ENCODE measurements at regions not wholly inside any gene's neighbourhood (a gene's known extent, or its start where the extent isn't known, plus 50 kb on each side); places are given as distances from the start of the nearest gene placed in this dataset.

DNA sequence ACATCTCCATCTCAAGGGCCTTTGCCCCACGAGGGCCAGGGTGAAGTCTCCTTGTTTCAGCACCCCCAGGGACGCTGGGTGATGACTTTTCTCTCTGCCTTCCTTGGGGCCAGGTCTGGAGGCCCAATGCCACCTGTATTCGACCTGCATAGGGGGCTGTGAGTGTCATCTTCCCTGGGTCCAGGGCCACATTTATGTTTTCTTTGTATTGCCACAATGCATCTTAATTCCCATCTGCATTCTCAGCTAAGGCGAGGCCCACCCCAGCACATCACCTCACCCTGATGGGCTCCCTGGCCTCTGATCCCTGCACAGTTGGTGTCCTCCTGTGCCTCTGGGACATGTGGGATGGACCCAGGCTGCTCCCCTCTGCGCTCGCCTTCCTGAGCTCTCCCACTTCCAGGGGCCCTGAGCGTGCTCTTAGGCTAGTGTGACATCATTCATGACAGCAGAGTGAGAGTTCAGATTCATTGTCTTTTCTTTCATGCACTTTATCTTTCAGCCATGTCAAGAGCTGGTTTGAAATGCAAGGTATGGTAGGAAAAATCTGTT is 122.0 kb upstream of the COPS8 start:
- DNase-seq: no peak

DNA sequence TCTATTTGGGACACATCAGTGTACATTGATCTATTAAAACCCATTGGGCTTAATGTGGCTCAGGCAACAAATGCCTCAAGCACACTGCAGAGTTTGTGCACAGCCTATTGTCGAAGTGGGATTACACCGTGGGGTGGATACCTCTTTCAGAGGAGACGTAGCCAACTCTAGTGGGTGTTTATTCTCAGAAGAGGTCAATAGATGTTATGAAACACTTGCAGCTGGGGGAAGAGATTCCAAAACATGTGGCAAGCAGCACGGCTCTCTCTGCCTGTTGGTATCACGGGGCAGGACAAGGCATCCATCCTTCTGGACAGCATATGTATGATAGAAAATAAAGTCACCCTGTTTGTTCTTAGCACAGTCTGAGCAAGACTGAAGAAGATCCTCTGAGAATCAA is 121.4 kb upstream of the COPS8 start:
- DNase-seq: no peak

GRCh38 chr2:236965021-236965840 is 120.5 kb upstream of the COPS8 start:
- DNase-seq: no peak

DNA sequence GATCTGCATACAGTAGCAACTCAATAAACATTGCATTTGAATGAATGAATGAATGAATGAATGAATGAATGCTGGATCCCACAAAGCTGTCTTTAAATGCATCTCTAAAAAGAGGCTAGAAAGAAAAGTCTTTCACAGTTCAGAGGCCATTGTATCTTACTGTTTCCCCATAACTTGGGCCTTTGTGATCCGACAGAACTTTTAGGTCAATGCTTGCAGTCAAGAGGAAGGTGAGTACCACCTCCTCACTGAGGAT is 119.9 kb upstream of the COPS8 start:
- DNase-seq: no peak

- DNase-seq: no peak
Observed at GRCh38 chr2:236967499-236967783, 118.2 kb upstream of the COPS8 start.

GRCh38 chr2:236968101-236968879 is 117.4 kb upstream of the COPS8 start:
- no peak for DNase-seq

- no peak for DNase-seq
Observed at GRCh38 chr2:236968880-236969534, 116.7 kb upstream of the COPS8 start.

DNA sequence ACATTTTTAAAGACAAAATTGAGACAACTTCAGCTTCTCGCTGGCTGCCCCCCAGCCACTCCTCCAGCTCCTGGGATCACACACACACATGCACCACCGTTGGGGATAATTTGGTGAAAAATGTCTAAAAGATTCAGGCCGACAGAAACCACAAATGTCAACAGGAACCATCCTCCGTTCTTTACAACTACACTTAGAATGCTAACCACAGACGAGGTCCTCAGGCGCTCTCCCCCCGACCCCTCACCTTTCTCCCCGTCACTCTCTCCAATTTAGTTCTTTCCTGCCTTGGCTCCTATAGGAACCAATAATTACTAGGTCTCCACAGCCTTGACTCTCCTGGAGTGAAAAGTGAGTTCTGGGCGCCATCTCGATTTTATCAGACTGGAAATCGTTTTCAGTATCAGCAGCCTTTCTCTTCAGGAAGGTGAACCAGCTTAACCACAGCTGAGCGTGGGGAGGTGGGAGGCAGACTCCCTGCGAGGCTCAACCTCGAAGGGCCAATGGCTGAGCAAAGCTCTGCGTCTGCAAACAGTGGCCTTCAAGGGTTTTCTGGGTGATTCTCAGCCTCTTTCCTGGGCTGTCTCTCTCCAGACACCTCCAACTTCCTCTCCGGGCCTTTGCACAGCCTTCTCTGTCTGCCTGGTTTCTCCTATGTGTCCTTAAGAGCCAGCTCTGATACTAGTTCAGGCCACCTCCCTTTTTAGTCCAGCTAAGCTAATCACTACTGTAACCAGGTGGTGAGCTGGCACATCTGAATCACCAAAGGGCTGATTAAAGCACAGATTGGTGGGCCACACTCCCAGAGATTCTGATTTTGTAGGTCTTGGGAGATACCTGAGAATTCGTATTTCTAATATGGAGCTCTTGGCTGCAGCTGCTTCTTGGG is 115.7 kb upstream of the COPS8 start:
- DNase-seq: no peak

- no peak for DNase-seq
Observed at GRCh38 chr2:236970656-236971010, 115.1 kb upstream of the COPS8 start.

- DNase-seq: no peak
Observed at GRCh38 chr2:236971131-236971821, 114.4 kb upstream of the COPS8 start.

DNA sequence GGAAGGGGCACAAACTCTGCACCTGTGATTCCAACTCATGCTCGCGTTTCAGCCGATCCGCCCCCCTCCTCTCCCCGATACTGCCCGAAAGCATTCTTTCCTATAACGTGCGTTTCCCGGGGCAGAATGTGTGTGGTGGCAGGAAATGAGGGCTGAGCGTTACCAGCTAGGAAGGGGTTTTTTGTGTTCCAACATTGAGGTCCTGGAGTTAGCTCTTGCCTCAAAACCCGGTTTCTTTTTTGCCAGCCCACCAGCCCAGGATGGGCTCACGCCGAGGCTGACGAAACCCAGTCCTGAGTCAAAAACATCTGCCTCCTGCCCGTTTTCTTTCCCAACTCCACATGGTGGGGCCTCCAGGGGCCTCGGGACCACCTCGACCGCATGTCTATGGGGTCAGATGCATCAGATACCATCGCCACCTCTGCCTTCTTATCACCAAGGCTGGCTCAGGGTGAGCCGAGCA is 113.7 kb upstream of the COPS8 start:
- DNase-seq: no peak

DNA sequence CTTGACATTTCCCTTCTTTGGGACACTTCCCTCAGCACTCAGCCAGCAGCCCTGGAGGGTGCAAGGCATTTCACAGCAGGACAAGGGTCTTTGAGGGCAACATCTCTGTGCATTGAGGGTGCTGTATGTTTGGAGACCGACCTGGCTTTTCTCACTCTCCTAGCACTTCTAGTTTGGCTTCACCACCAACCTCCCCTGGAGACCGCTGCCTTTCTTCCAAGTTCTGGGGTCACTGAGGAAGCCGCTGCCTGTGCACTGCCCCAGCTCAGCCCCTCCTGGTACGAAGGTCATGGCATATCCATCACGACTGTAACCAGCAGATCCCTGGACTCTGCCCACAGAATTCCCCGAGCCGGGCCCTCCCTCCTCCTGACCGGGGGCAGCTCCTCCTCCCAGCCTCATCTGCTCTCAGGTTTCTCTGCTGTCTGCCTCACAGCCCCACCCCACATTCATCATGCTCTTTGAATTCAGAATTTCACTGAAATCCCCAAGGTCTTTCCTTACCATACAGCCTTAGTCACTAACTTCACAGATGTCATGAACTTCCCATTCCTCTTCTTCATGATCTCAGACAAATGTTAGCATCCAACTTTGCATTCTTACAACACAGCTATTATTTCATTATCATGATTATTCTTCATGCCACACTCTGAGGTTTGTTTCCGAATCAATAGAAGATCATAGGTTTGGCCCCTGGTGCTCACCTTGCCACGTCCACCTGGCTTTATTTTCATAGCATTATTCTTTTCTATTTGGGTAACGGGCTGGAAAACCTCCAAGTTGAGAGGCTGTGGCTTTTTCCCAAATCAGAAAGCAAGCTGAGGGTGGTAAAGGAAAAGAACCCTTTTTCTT is 113.0 kb upstream of the COPS8 start:
- DNase-seq: peak; percentile 3

DNA sequence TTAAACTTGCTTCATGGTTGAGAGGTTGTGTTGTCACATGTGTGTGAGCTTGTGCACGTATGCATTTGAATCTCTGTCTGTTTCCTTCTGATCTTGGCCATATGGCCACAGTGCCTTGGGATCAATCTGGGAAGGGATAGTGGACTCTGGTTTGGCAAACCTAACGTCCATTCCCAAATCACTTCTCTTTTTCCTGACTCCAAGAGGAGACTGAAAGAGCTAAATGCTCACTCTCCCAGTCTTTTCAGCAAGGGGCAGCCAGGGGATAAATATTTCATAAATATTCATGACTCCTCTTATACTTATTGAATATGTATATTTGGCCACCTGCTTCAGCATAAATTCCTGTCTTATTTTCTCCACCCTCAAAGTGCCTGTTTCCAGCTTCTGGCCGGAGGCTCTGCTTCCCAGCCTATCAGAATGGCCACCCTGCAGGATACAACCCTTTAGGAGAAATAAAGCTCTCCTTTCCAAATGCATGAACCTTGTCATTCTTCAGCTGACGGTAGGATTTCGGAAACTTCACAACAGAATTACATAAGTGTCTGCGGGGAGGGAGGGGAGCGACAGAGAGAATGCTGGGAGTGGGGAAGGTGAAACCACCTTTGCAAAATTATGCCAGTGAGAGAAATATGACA is 112.2 kb upstream of the COPS8 start:
- DNase-seq: no peak

- no peak for DNase-seq
Observed at GRCh38 chr2:236974148-236974547, 111.5 kb upstream of the COPS8 start.

GRCh38 chr2:236974752-236975151 is 110.9 kb upstream of the COPS8 start:
- DNase-seq: no peak

DNA sequence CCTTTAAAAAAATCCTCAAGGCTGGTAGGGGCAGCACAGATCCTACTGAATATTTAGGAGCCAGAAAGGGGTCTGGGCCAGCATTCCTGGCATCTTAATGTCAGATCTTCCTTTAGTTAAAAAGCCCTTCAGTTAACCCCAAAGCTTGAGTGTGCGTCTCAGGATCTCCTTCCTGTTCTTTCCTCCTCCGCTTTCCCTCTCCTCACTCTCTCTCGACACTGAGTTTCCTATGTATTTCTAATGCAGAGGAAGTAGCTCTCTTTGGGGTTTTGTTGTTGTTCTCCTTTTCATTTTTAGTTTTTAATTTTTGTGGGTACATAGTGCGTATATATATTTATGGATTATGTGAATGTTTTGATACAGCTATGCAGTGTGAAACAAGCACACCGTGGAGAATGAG is 109.9 kb upstream of the COPS8 start:
- DNase-seq: no peak

DNA sequence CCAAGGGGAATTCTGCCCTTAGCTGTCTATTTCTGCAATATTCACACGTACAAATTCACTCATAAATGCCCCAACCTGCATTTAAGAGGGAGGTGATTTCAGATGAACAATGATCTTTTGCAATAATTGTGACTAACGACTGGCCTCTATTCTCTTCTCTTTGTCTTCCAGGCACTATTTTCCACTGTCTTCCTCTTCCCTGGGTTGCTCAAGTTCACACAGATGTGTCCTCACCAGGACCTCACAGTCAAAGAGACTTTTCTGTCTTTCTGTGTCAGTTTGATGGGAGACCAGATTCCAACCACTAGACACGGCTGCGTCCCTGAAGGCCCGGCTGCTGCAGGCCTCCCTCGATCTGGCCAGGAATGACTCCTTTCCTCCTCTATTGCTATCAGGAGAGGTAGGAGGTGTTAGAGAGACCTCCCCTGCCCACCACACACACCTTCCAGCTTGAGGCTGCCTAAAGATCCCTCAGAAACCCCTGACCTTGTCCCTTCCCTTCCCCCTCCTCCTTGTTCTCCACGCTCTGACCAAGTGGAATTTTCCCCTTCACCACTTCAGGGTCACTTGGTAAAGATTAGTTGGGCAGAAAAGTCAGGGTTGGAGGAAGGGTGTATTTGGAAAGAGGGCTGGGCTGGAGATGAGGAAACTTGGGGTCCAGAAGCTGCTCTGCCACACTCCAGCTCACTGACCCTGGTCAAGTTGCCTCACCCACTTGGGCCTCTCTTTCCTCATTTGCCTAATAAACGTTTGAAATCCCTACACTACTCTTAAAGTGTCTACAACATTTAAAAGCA is 109.2 kb upstream of the COPS8 start:
- no peak for DNase-seq

DNA sequence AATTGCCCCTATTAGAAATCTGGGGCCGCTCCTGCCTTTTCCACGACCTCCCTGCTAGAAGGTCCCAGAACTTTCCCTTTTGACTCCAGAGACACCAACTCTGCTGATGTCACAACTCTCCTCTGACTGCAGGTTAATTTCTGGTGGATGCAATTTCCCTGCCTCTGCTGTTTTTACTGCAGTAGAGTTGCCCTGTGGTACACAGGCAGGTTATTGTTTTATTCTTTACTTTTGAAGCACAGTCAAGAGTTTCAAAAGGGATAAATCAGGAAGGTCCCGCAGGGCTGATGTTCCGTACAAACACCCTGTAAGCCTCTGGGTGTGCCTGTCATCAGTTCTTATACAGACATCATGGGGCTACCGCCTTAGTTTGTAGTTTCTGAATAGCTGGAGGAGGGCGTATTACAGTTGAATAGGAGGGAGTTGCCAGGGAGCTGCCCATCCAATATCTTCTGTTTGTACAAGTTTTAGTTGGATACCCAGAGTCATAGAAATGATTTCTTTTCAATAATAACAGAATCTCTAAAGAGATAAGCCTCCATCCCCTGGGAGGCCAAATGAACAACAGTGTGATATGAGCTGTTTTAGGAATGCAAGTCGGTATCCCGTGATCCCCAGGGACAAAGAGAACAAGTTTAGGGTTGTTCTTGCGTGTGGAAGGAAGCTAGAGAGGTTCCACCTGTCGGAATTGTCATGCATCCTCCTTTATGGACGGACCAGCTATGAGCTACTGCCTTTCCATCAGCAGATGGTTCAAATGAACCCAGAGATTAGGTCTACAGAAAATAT is 108.4 kb upstream of the COPS8 start:
- DNase-seq: no peak

- DNase-seq: no peak
Observed at GRCh38 chr2:236977852-236978398, 107.8 kb upstream of the COPS8 start.
